Mesothelial cell of epicardium (in vitro differentiated cells): ENCODE measurements at regions not wholly inside any gene's neighbourhood (a gene's known extent, or its start where the extent isn't known, plus 50 kb on each side); places are given as distances from the start of the nearest gene placed in this dataset.

Experiments
- DNase-seq, 2 experiments: peaks; one replicate each; pipeline ENCODE4 v3.0.0; 2021; ENCODE audit warnings: low spot score in 2 of 2; ENCODE audit not compliant: unreplicated experiment in 2 of 2
- H3K27ac Mint-ChIP-seq: 2 replicates; pipeline ENCODE4 v1.8.0; 2021; ENCODE audit warnings: mixed read lengths
- H3K27me3 Mint-ChIP-seq: 2 replicates; pipeline ENCODE4 v1.8.0; 2021; ENCODE audit warnings: low read depth, mixed read lengths
- H3K36me3 Mint-ChIP-seq: 2 replicates; pipeline ENCODE4 v1.8.0; 2021; ENCODE audit warnings: mixed read lengths
- H3K4me1 Mint-ChIP-seq: 2 replicates; pipeline ENCODE4 v1.8.0; 2021; ENCODE audit warnings: mixed read lengths
- H3K4me3 Mint-ChIP-seq: 2 replicates; pipeline ENCODE4 v1.8.0; 2021; ENCODE audit warnings: mild to moderate bottlenecking, moderate library complexity, mixed read lengths
- H3K9me3 Mint-ChIP-seq: 2 replicates; pipeline ENCODE4 v1.8.0; 2021; ENCODE audit warnings: mixed read lengths
- CTCF ChIP-seq: fragments of 200-600 bp; sonication (generic); IDR thresholded peaks from one replicate; pipeline ENCODE4 v1.5.0; 2021; ENCODE audit warnings: antibody characterized with exemption; ENCODE audit not compliant: unreplicated experiment

- TF ChIP-seq CTCF: no peak
- Mint-ChIP-seq H3K27me3 (peaks cover 53% of the 10 kb centered on the region), H3K27ac (no peak overlapping the region), H3K4me3 (no peak overlapping the region), H3K4me1 (no peaks in the 10 kb centered on the region), H3K36me3 (no peaks in the 10 kb centered on the region), H3K9me3 (peaks cover 8% of the 10 kb centered on the region)
- no peak for DNase-seq
These were observed 97.2 kb downstream of the VPREB1 start for GRCh38 chr22:22341736-22342135.

- no peaks in the 10 kb centered on the region for H3K4me1 Mint-ChIP-seq
- no peak overlapping the region for H3K4me3 Mint-ChIP-seq
- peak in 1 of 2 experiments; percentile 78 for DNase-seq
- no peak overlapping the region for H3K27ac Mint-ChIP-seq
- peaks cover 60% of the 10 kb centered on the region for H3K27me3 Mint-ChIP-seq
- TF ChIP-seq CTCF: peak; percentile 91
- no peaks in the 10 kb centered on the region for H3K36me3 Mint-ChIP-seq
- peaks cover 3% of the 10 kb centered on the region for H3K9me3 Mint-ChIP-seq
These were observed 98.4 kb downstream of the VPREB1 start for GRCh38 chr22:22342697-22343580.

- H3K27me3 Mint-ChIP-seq: peaks cover 60% of the 10 kb centered on the region
- no peaks in the 10 kb centered on the region for H3K4me1 Mint-ChIP-seq
- H3K4me3 Mint-ChIP-seq: no peak overlapping the region
- no peaks in the 10 kb centered on the region for H3K36me3 Mint-ChIP-seq
- H3K27ac Mint-ChIP-seq: no peak overlapping the region
- DNase-seq: no peak
- no peak for TF ChIP-seq CTCF
- H3K9me3 Mint-ChIP-seq: no peaks in the 10 kb centered on the region
These were observed 99.2 kb downstream of the VPREB1 start for GRCh38 chr22:22343581-22344296.

GRCh38 chr22:22344430-22344829 is 99.8 kb downstream of the VPREB1 start:
- Mint-ChIP-seq H3K36me3 (no peaks in the 10 kb centered on the region), H3K27ac (no peak overlapping the region), H3K9me3 (no peaks in the 10 kb centered on the region), H3K4me3 (no peak overlapping the region), H3K4me1 (no peaks in the 10 kb centered on the region), H3K27me3 (peaks cover 60% of the 10 kb centered on the region)
- no peak for DNase-seq
- TF ChIP-seq CTCF: no peak

GRCh38 chr22:22345781-22346180 is 101.2 kb downstream of the VPREB1 start:
- TF ChIP-seq CTCF: no peak
- Mint-ChIP-seq H3K4me1 (no peaks in the 10 kb centered on the region), H3K9me3 (no peaks in the 10 kb centered on the region), H3K4me3 (no peak overlapping the region), H3K36me3 (no peaks in the 10 kb centered on the region), H3K27me3 (peaks cover 60% of the 10 kb centered on the region), H3K27ac (no peak overlapping the region)
- no peak for DNase-seq
